Left ventricle myocardium inferior (tissue), 1 donor: ENCODE measurements at regions not wholly inside any gene's neighbourhood (a gene's known extent, or its start where the extent isn't known, plus 50 kb on each side); places are given as distances from the start of the nearest gene placed in this dataset.

Experiments
- DNase-seq: peaks from one replicate; pipeline ENCODE4 v3.0.0-alpha.2; 2020
- H3K27ac ChIP-seq: fragments of 200-600 bp; replicated peaks from 2 replicates; pipeline ENCODE4 v1.8.0; 2021
- H3K27me3 ChIP-seq: fragments of 200-600 bp; 2 replicates; pipeline ENCODE4 v1.8.0; 2021; ENCODE audit warnings: low read depth
- H3K36me3 ChIP-seq: fragments of 200-600 bp; 2 replicates; pipeline ENCODE4 v1.8.0; 2021
- H3K4me1 ChIP-seq: fragments of 200-600 bp; 2 replicates; pipeline ENCODE4 v1.8.0; 2021
- H3K4me3 ChIP-seq: fragments of 200-600 bp; 2 replicates; pipeline ENCODE4 v1.8.0; 2021; ENCODE audit warnings: mild to moderate bottlenecking, moderate library complexity
- H3K9me3 ChIP-seq: fragments of 200-600 bp; replicated peaks from 2 replicates; pipeline ENCODE4 v1.8.0; 2021
- intact Hi-C: fragments of 100-400 bp; cut with micrococcal nuclease; formaldehyde crosslinking; loops from one replicate; pipeline ENCODE4 v1.11.0; 2022
- TF ChIP-seq, protein P1 (sequence below): fragments of 200-600 bp; IDR thresholded peaks from 2 replicates; pipeline ENCODE4 v1.8.0; 2021; ENCODE audit warnings: antibody characterized with exemption, mild to moderate bottlenecking, borderline replicate concordance
- donor health status: DM: no; HTN: yes; CAD: no; lungs with severe emphysema.

DNA sequence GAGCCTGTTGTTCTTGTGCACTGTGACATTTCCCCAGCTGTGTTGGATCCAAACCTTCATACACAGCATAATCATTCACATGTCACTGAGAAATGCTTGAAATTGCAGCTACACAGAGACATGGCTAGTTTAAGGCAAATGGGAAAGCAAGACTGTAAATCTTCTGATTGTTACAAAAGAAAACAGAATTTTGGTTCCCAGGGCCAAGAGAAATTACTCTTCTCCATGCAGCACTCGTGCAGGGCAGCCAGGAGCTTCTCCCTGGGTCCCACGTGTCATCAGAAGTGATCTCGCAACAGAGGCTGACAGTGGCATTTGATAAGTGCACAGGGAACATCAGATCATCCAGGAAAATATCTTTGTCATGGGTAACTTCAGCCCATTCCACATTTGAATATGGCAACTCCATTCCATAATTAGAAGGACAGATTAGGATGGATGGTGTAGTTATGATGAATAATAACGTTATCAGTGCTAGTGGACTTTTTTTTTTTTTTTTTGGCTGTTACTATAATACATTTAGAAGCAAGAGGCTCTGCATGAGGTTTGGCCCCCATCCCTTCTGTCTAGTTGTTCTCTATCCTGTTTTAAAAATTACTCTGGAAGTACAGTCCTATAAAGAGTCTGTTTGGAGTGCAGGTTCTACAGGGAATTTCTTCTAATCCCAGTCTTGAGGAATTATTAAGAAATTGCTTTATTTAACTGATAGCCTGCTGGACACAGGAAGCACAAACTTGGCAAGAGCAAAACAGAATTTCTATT is 571.0 kb upstream of the NOX3 start:
- Histone ChIP-seq H3K36me3 (no peaks in the 10 kb centered on the region), H3K4me1 (peaks cover 2% of the 10 kb centered on the region), H3K9me3 (peaks cover 31% of the 10 kb centered on the region), H3K4me3 (no peak overlapping the region), H3K27ac (no peak overlapping the region), H3K27me3 (no peaks in the 10 kb centered on the region)
- intact Hi-C loops, result no loop called here
- TF ChIP-seq, protein P1, sequence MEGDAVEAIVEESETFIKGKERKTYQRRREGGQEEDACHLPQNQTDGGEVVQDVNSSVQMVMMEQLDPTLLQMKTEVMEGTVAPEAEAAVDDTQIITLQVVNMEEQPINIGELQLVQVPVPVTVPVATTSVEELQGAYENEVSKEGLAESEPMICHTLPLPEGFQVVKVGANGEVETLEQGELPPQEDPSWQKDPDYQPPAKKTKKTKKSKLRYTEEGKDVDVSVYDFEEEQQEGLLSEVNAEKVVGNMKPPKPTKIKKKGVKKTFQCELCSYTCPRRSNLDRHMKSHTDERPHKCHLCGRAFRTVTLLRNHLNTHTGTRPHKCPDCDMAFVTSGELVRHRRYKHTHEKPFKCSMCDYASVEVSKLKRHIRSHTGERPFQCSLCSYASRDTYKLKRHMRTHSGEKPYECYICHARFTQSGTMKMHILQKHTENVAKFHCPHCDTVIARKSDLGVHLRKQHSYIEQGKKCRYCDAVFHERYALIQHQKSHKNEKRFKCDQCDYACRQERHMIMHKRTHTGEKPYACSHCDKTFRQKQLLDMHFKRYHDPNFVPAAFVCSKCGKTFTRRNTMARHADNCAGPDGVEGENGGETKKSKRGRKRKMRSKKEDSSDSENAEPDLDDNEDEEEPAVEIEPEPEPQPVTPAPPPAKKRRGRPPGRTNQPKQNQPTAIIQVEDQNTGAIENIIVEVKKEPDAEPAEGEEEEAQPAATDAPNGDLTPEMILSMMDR, result no peak
- no peak for DNase-seq

DNA sequence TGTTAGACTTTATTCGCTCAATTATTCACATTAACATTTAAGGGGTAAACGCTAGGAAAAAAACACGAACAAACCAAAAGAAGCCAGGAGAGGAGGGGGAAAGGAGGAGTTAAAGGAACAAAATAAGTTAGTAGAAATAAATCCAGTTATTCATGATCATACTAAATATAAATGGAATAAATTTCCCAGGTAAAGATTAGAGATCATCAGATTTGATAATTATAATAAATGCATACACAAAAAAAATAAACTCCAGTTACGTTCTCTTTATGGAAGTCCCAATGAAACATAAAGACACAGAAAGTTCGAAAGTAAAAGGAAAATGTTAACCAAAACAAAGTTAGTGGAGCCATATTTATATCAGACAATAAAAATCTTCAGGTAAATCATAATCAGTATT is 568.7 kb upstream of the NOX3 start:
- intact Hi-C loops, result no loop called here
- H3K27me3 ChIP-seq, result no peaks in the 10 kb centered on the region
- H3K9me3 ChIP-seq, result peaks cover 31% of the 10 kb centered on the region
- TF ChIP-seq, protein P1, result no peak
- H3K4me1 ChIP-seq, result peaks cover 8% of the 10 kb centered on the region
- DNase-seq, result no peak
- H3K36me3 ChIP-seq, result no peaks in the 10 kb centered on the region
- H3K4me3 ChIP-seq, result no peak overlapping the region
- H3K27ac ChIP-seq, result no peak overlapping the region

DNA sequence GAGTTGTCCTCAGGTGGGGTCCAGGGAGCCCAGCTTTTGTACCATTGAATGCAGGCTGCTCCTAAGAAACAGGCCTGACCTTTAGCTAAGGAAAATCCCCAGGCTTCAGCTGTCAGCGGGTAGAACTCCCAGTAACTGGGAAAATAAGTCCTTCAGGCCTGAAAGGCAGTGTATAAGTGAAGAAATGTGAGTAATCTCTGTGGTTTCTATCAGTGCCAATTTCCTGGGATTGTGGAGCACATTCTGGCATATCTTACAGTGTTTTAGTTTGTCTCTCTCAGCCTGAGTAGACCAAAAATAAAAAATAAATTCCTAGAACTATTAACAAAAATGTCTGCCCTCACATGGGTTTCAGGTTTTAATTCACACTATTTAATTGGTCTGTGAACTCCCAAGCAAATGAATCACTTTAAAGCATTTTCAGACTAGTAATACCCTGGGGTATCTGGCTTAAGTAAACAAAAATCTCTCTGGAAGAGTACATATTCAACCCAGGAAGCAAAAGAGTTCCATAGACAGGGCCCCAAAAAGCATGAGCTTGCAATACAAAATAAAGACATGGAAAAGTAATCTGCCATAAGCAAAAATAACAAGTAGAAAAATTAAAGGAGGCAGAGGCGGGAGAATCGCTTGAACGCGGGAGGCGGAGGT is 566.2 kb upstream of the NOX3 start:
- H3K27ac ChIP-seq, result peak overlapping the region; percentile 41
- peaks cover 31% of the 10 kb centered on the region for H3K9me3 ChIP-seq
- no peaks in the 10 kb centered on the region for H3K27me3 ChIP-seq
- DNase-seq, result no peak
- H3K4me3 ChIP-seq, result no peak overlapping the region
- intact Hi-C loops, result no loop called here
- no peaks in the 10 kb centered on the region for H3K36me3 ChIP-seq
- peaks cover 8% of the 10 kb centered on the region for H3K4me1 ChIP-seq
- TF ChIP-seq, protein P1, result no peak

DNA sequence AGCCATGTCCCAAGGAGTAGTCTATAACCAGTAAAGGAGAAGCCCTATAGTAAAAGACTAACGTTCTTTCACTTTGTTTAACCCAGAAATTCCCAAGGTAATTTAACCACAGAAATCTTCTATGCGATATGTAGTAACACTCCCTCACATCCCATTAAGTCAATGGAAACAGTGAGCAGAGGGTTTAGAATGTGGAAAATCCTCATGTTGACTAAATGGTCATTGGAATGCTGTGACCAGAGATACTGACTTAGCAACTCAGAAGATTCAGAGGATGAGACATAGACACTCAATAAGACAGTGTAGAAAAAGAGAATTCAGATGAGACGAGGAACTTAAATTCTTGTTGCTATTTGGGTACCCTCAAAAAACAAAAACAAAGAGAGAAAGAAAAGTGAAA is 562.2 kb upstream of the NOX3 start:
- TF ChIP-seq, protein P1, result no peak
- no peak for DNase-seq
- Histone ChIP-seq H3K27me3 (no peaks in the 10 kb centered on the region), H3K27ac (no peak overlapping the region), H3K9me3 (no peaks in the 10 kb centered on the region), H3K4me3 (no peak overlapping the region), H3K4me1 (peaks cover 8% of the 10 kb centered on the region), H3K36me3 (no peaks in the 10 kb centered on the region)
- intact Hi-C loops, result no loop called here

DNA sequence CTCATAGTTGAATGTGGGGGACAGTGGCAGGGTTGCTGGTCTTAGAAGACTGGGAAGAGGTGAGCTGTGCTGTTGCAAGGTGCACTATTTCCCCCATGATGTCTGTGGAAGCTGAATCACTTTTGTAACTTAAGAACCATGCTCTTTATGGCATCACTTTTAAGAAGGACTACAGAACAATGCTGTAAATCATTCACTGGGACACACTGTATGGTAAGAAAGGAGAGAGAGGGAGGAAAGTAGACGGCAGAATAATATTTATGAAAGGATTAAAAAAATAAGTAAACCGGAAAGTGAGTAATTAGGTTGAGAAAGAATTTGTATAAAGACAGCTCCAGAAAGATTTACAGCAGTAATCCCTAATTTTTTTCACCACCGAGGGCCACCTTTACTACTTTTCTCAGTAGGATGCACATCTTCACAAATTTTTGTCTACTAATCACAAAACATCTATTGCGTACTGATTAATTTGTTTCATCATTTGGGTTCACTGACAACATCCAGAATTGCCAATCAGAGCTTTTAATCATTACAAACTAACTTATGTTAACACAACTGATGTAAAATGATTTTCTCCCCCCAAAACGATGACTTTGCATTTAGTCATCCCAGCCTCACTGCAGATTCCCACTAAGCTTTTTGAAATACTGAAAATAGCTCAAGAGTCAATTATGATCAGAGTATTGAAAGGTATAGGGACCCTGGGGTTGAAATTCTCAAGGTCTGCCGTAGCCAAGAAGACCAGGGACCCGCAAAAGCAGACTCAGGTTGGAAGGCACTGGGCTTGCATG is 560.7 kb upstream of the NOX3 start:
- DNase-seq, result no peak
- intact Hi-C loops, result no loop called here
- H3K4me1 ChIP-seq, result peaks cover 3% of the 10 kb centered on the region

More for the DNA sequence above, 560.7 kb upstream of the NOX3 start:
- Histone ChIP-seq H3K9me3 (no peaks in the 10 kb centered on the region), H3K27ac (no peak overlapping the region), H3K36me3 (no peaks in the 10 kb centered on the region), H3K27me3 (no peaks in the 10 kb centered on the region), H3K4me3 (no peak overlapping the region)
- TF ChIP-seq, protein P1, result no peak
